Right atrium auricular region (tissue), 2 donors: ENCODE measurements at regions not wholly inside any gene's neighbourhood (a gene's known extent, or its start where the extent isn't known, plus 50 kb on each side); places are given as distances from the start of the nearest gene placed in this dataset.

Experiments
- DNase-seq: peaks from one replicate; pipeline ENCODE4 v3.0.0-alpha.2; 2019; ENCODE audit warnings: low spot score
- H3K27ac ChIP-seq, 2 donors: fragments of 200-600 bp; sonication (generic); 1 replicate in 1 of 2; 2 replicates in 1 of 2; pipeline ENCODE4 v1.5.1; 2016 to 2019
- H3K27me3 ChIP-seq, 2 donors: fragments of 200-600 bp; sonication (generic); one replicate each; pipeline versions ENCODE4 v1.5.1 to v1.6.0; 2017 to 2019
- H3K36me3 ChIP-seq: fragments of 200-600 bp; sonication (generic); one replicate; pipeline ENCODE4 v1.5.1; 2016
- H3K4me1 ChIP-seq, 2 donors: fragments of 200-600 bp; sonication (generic); one replicate each; pipeline versions ENCODE4 v1.5.1 to v1.6.0; 2017 to 2019
- H3K4me3 ChIP-seq, 2 donors: fragments of 200-600 bp; sonication (generic); 1 replicate in 1 of 2; 2 replicates in 1 of 2; pipeline ENCODE4 v1.5.1; 2017 to 2019; ENCODE audit warnings: mild to moderate bottlenecking in 1 of 2, moderate library complexity in 1 of 2
- H3K9me3 ChIP-seq, 2 donors: fragments of 200-600 bp; sonication (generic); one replicate each; pipeline ENCODE4 v1.5.1; 2019
- CTCF ChIP-seq, 2 donors: fragments of 200-600 bp; sonication (generic); IDR thresholded peaks; one replicate each; pipeline ENCODE4 v1.5.1; 2019; ENCODE audit warnings: antibody characterized with exemption in 2 of 2

- Histone ChIP-seq H3K9me3 (no peaks in the 10 kb centered on the region), H3K4me1 (no peaks in the 10 kb centered on the region), H3K27me3 (no peaks in the 10 kb centered on the region), H3K4me3 (no peak overlapping the region), H3K36me3 (no peaks in the 10 kb centered on the region), H3K27ac (no peak overlapping the region)
- no peak for TF ChIP-seq CTCF (IDR thresholded peaks at IDR 0.05)
- no peak for DNase-seq
Measured at GRCh38 chr4:188955066-188955465, 815.8 kb downstream of the TRIML1 start.

- H3K27ac ChIP-seq = no peak overlapping the region
- H3K4me3 ChIP-seq = no peak overlapping the region
- DNase-seq = no peak
- H3K27me3 ChIP-seq = no peaks in the 10 kb centered on the region
- no peak for TF ChIP-seq CTCF (IDR thresholded peaks at IDR 0.05)
- H3K36me3 ChIP-seq = no peaks in the 10 kb centered on the region
- no peaks in the 10 kb centered on the region for H3K4me1 ChIP-seq
- H3K9me3 ChIP-seq = no peaks in the 10 kb centered on the region
Measured at GRCh38 chr4:188956566-188956965, 817.3 kb downstream of the TRIML1 start.

- no peak for TF ChIP-seq CTCF (IDR thresholded peaks at IDR 0.05)
- no peaks in the 10 kb centered on the region for H3K36me3 ChIP-seq
- H3K4me3 ChIP-seq = no peak overlapping the region
- H3K27ac ChIP-seq = no peak overlapping the region
- H3K4me1 ChIP-seq = no peaks in the 10 kb centered on the region
- DNase-seq = no peak
- H3K27me3 ChIP-seq = no peaks in the 10 kb centered on the region
- no peaks in the 10 kb centered on the region for H3K9me3 ChIP-seq
Measured at GRCh38 chr4:188958346-188958745, 819.1 kb downstream of the TRIML1 start.

GRCh38 chr4:188959424-188959823 is 820.2 kb downstream of the TRIML1 start:
- H3K9me3 ChIP-seq = no peaks in the 10 kb centered on the region
- H3K27me3 ChIP-seq = no peaks in the 10 kb centered on the region
- no peaks in the 10 kb centered on the region for H3K36me3 ChIP-seq
- H3K4me3 ChIP-seq = no peak overlapping the region
- no peaks in the 10 kb centered on the region for H3K4me1 ChIP-seq
- TF ChIP-seq CTCF (IDR thresholded peaks at IDR 0.05) = no peak
- no peak overlapping the region for H3K27ac ChIP-seq
- no peak for DNase-seq

GRCh38 chr4:188960411-188961093 is 821.3 kb downstream of the TRIML1 start:
- Histone ChIP-seq H3K27me3 (no peaks in the 10 kb centered on the region), H3K27ac (no peak overlapping the region), H3K4me3 (no peak overlapping the region), H3K36me3 (no peaks in the 10 kb centered on the region), H3K4me1 (no peaks in the 10 kb centered on the region), H3K9me3 (no peaks in the 10 kb centered on the region)
- no peak for DNase-seq
- TF ChIP-seq CTCF (IDR thresholded peaks at IDR 0.05) = no peak

GRCh38 chr4:188971125-188971524 is 831.9 kb downstream of the TRIML1 start:
- peak in 1 of 2 donors; percentile 32 for TF ChIP-seq CTCF (IDR thresholded peaks at IDR 0.05)
- H3K4me3 ChIP-seq = no peak overlapping the region
- H3K36me3 ChIP-seq = no peaks in the 10 kb centered on the region
- H3K27ac ChIP-seq = no peak overlapping the region
- peaks cover 0 to 1% of the 10 kb centered on the region in 2 donors for H3K4me1 ChIP-seq
- no peak for DNase-seq
- H3K9me3 ChIP-seq = no peaks in the 10 kb centered on the region
- H3K27me3 ChIP-seq = no peaks in the 10 kb centered on the region
